ENCODE measurements at regions not wholly inside any gene's neighbourhood (a gene's known extent, or its start where the extent isn't known, plus 50 kb on each side); places are given as distances from the start of the nearest gene placed in this dataset.
"Not testable (repeated sequence)": the region's sequence is repeated elsewhere in the genome, so short reads cannot be mapped to it uniquely, and the experiment has no call there.

DNA sequence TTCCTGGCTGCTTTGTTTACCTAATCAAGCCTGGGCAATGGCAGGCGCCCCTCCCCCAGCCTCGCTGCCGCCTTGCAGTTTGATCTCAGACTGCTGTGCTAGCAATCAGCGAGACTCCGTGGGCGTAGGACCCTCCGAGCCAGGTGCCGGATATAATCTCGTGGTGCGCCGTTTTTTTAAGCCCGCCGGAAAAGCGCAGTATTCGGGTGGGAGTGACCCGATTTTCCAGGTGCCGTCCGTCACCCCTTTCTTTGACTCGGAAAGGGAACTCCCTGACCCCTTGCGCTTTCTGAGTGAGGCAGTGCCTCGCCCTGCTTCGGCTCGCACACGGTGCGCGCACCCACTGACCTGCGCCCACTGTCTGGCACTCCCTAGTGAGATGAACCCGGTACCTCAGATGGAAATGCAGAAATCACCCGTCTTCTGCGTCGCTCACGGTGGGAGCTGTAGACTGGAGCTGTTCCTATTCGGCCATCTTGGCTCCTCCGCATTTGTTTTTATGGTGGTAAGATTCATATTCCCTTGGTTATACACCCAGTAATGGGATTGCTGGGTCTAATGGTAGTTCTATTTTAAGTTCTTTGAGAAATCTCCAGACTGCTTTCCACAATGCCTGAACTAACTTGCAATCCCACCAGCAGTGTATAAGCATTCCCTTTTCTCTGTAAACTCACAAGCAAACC, 652.1 kb upstream of the LRFN5 start:
- not testable (repeated sequence) for DNase-seq (ENCODE audit: low read depth in 3 of 3, low spot score in 2 of 3)

DNA sequence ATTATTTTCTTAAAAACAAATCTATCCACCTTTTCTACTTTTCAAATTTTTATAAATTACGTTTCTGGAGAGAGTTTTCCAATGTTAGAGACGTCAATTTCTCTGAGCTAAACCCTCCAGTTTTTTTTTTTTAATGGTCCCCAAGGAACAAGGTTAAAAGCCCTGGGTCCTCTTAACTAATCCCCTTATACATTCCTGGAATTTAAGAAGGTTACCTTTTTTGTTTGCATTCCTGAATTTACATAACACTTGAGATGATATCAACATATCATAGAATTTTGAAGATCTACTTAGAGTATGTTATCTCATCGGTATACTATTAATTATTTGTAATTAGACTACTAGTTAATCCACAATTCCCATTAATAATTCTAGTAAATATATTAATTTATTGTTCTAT, 662.2 kb upstream of the LRFN5 start:
- DNase-seq (ENCODE audit: low read depth in 3 of 3, low spot score in 2 of 3) = no peak

DNA sequence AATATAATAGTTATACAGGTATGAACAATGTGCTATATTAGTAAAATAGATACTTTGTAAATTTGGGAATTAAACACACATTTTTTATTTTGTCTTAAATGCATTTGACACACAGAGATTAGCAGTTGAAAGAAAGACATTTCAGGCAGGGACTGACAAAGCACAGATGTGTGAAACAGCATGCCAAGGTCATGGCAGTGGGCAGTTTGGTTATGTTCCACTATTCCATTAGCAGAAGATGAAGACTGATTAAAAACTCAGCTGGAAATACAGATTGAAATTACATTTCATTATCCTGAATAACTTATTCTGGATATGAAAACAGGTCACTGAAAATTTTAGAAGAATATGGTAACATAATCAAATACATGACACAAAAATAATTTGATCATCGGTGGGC, 669.8 kb upstream of the LRFN5 start:
- DNase-seq (ENCODE audit: low read depth in 3 of 3, low spot score in 2 of 3) = no peak

DNA sequence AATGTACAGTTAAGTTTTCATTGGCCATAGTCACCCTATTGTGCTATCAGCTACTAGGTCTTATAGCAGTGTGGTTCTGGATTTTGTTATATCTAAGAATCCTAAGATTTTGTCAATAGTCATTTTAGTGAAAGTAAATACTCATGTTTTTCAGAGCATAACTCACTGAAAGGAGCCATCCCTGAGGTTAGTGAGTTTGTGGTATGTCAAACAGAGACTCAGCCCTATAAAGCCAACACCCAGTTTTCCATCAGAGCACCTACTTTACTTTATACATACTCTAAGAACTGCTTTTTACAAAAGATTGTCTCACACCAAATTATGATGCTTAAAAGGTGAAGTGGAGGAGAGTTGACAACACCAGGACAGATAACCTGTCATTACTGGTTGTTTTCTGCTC, 686.3 kb upstream of the LRFN5 start:
- no peak for DNase-seq (ENCODE audit: low read depth in 3 of 3, low spot score in 2 of 3)

DNA sequence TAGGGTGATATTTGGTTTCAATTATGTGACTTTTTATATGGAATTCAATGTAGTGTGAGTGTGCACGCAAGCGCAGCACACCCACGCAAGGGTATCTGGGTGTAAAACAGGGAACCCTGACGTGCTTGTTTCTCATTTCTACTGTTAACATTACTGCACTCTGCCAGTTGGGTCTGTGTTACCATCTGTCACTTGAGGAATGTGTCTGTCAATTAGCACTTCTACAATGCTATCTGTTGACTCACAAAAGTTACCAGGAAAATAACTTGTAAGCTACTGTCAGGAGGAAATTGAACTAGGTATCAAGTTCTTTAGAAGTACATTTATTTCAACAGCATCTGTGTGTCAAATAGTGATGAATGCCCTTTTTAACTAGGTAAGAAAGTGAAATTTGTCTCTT, 695.5 kb upstream of the LRFN5 start:
- no peak for DNase-seq (ENCODE audit: low read depth in 3 of 3, low spot score in 2 of 3)

DNA sequence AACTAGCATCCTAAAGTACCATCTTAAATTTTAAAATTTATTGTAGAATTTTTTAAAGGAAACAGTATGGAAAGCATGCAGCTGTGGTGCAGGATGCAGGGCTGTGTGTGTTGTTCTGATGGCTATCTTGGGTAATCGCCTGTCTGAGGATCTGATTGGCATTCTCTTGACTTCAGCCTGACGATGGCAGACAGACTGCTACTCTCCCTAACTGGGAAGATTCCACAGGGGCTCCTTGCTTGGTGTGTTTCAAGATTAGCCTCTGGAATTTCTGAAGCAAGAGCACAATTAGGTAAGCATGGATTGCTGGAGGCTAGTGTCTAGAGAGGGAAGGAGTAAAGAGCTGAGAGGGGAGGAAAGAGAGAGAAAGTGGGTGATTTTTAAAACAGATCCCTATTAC, 696.8 kb upstream of the LRFN5 start:
- no peak for DNase-seq (ENCODE audit: low read depth in 3 of 3, low spot score in 2 of 3)

DNA sequence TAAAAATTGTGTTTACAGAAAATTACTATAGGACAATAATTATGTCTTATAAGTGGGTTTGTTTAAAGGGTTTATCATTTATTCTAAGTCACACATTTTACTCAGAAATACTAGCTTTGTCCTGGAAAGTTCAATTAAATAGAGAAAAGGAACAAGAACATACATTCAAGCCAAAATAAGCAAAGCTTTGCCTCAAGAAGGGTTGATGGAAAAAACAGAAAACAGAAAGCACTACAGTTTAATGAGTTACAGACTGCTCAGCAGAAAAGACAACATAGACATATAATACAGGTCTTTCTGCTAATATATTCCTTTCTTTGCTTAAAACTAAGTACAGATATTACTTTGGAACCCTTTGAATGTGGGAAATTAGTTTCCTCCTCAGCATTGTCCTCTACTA, 703.0 kb upstream of the LRFN5 start:
- DNase-seq (ENCODE audit: low read depth in 3 of 3, low spot score in 2 of 3) = no peak

DNA sequence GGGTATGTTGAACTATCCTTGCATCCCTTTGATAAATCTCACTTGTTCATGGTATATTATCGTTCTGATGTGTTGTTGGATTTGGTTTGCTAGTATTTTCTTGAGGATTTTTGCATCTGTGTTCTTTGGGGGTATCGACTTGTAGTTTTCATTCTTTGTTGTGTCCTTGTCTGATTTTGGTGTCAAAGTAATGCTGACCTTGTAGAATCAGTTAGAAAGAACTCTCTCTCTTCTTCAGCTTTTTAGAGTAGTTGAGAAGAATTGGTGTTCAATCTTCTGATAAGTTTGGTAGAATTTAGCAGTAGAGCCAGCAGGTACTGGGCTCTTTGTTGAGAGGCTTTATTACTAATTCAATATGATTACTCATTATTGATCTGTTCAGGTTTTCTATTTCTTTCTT, 707.2 kb upstream of the LRFN5 start:
- no peak for DNase-seq (ENCODE audit: low read depth in 3 of 3, low spot score in 2 of 3)

DNA sequence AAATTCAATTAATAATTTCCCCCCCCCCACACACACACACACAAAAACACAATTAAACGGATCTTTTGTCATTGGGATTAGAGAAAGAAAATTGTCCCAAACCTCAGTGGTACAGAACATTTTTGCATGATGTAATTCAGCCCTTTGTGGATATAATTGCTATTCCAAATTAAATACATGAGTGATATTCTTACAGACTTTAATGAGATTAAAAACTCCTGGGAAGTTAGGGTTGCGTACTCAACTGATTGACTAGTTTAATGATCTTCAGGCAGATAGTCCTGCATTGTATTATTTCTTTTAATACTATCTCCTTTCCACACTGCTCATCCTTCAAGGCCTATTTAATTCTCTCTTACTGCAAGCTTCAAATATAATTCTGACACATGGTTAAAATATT, 711.8 kb upstream of the LRFN5 start:
- no peak for DNase-seq (ENCODE audit: low read depth in 3 of 3, low spot score in 2 of 3)

DNA sequence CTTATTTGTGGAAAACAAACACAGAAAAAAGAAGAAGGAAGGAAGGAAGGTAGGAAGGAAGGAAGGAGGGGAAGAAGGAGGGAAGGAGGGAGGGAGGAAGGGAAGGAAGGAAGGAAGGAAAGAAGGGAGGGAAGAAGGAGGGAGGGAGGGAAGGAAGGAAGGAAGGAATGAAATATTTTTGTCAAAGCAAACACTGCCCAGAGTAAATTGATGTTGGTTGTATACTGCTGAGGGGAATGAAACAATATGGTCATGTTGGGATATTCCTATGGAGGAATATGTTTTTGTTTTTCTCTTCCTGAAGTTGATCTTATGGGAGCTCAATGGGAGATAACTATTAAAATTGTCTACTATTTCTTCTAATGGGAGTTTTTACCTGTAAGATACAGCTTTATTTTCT, 717.5 kb upstream of the LRFN5 start:
- DNase-seq (ENCODE audit: low read depth in 3 of 3, low spot score in 2 of 3) = no peak

DNA sequence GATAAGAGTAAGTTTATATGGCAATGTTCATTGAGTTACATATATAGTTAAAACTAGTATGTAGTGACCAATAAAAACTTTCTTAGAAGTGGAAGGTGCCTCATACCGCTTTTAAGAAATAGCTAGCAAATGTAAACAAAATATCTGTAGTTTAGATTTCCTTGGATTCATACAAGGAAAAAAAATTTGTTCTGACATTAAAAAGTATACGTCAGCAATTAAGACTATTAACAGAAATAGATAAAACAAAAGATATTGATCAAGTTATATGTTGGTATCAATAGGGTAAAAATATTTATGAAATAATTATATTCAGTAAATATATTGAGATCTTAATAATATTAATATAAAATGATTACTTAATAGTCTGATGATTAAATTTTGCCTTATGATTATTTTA, 718.8 kb upstream of the LRFN5 start:
- DNase-seq (ENCODE audit: low read depth in 3 of 3, low spot score in 2 of 3) = no peak

DNA sequence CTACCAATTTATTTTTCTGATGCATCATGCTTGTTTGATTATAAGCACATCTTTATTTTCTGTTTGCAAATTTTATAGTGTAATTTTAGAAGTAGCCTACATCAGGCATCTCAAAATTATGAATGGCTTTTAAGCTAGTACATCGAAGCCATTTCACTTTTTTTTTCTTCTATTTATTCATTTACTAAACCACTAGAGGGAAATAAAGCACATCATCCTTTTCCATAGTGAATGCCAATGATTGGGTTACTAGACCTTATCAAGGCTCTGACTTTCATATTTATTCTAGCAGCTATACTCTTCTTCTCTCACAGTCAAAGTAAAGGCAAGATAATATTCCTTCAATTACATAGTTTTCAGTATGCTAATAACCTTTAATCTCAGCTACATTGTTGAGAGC, 736.4 kb upstream of the LRFN5 start:
- no peak for DNase-seq (ENCODE audit: low read depth in 3 of 3, low spot score in 2 of 3)

DNA sequence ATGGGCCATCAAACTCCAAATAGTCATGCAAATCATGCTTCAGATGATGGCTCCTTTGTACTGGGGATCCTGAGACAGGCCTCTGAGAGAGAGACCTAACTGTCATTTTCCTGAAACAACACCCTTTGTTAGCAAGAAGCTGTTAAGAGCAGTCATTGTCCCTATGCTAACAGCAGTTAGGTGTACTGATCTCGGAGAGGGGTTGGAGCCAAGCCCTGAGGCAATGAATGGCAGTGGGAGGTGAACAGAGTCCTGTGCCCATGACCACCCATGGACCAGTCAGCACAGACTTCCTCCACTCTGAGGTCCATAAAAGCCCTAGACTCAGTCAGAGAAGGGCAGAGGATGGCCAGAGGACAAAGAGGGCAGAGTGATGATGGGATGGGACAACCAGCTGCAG, 747.6 kb upstream of the LRFN5 start:
- no peak for DNase-seq (ENCODE audit: low read depth in 3 of 3, low spot score in 2 of 3)

DNA sequence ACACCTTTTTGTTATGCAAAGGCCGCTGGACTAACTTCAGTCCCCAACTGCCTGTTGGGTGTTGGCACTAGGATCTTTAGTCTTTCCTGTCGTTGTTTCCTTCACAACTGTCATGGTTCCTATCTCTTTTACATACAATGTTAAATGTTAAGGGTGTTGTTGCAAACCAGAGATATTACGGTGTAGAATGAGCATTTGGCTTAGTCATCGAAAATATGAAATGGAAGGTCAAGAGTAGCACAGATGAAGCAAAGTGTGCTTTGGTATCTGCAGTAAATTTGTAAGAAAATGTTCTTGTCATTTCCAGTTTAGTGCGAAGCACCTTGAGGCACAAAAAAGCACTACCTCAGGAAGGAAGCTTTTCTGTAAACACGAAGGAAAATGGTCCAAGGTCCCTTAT, 751.3 kb upstream of the LRFN5 start:
- no peak for DNase-seq (ENCODE audit: low read depth in 3 of 3, low spot score in 2 of 3)

DNA sequence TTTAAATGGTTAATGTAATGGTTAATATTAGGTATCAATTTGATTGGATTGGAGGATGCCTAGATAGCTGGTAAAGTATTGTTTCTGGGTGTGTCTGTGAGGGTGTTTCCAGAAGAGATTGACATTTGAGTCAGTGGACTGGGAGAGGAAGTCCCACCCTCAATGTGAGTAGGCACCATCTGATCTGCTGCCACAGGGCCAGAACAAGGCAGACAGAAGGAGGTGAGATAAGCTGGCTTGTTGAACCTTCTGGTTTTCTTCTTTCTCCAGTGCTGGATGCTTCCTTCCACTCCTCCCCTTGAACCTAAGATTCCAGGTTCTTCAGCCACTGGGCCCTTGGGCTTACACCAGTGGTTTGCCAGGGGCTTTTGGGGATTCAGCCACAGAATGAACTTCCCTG, 756.5 kb upstream of the LRFN5 start:
- no peak for DNase-seq (ENCODE audit: low read depth in 3 of 3, low spot score in 2 of 3)

DNA sequence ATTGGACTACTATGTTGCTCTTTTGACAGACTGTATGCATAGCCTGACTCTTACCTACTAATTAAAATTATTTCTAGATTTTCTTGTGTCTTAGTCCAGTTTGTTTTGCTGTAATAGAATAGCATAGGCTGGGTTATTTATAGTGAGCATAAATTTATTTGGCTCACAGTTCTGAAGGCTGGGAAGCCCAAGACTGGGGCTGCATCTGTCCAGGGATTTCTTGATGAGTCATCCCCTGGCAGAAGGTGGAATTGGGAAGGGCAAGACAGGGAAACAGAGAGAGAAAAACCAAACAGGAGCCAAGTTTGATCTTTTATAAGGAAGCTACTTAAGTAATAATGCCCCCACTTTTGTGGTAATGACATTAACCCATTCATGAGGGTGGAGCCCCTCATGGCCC, 759.2 kb upstream of the LRFN5 start:
- DNase-seq (ENCODE audit: low read depth in 3 of 3, low spot score in 2 of 3) = no peak

DNA sequence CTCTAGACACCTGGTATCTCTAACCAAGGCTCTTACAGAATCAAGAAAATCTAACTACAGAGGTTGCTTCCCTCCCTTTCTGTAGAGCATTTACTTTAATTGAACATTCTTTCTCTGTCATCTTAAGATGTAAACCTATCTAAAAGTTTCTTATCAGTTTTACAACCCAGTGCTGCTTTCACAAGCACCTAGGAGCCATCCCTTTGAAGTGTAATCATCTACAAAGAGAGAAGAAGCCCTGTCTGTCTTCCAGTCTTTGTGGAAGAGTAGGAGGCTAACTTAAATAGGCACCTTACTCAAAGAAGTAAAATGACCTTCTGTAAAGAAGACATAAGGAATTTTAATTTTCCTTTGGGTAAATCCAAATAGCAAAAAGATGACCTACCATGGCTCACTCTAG, 763.9 kb upstream of the LRFN5 start:
- DNase-seq (ENCODE audit: low read depth in 3 of 3, low spot score in 2 of 3) = no peak

DNA sequence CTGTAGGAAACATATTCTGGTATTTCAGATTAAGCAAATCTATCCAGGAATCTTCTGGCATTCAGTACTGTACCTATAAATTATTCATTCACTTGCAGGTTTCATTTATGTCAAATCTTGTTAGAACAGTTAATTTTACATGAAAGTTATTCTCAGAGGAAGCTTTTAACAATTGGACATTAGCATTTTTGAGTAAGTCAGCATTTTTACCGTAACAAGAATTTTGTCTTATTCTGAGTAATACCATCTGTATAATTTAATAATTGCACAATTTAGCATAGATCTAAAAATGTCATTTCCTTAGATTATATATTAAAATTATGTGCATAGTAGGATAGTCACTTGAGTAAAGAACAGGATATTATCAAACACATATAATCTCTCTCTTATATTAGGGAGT, 764.8 kb upstream of the LRFN5 start:
- no peak for DNase-seq (ENCODE audit: low read depth in 3 of 3, low spot score in 2 of 3)

DNA sequence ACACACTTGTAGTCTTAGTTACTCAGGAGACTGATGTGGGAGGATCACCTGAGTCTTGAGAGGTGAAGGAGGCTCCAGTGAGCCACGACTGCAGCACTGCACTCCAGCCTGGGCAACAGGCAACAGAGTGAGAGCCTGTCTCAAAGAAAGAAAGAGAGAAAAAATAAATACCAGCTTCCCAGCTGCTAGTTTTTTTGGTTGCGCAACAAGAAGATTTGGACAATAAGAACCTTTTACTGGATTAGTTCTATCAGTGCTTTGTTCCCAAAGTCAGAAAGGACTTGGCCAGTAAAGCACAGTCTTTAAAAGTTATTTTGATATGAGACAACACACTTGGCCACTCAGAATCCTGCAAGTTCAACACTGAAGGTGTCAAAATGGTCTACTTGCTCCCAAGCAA, 768.1 kb upstream of the LRFN5 start:
- DNase-seq (ENCODE audit: low read depth in 3 of 3, low spot score in 2 of 3) = no peak

DNA sequence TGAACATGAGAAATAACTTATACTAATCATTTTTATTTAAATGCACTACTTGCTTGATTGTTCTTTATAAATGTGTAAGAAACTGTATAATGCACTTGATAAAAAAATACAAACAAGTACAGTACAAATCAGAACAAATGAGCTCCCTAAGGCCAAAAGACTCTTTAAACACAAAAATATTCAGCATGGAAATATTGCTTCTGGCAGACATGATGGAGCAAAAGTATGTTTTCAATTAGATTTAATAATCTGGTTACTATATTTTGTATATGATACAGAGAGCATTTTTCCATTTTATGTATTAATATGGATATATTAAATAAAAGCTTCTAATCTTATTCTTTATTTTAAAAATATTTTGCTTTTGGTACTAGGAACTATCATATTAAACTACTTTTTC, 800.2 kb upstream of the LRFN5 start:
- DNase-seq (ENCODE audit: low read depth in 3 of 3, low spot score in 2 of 3) = no peak

DNA sequence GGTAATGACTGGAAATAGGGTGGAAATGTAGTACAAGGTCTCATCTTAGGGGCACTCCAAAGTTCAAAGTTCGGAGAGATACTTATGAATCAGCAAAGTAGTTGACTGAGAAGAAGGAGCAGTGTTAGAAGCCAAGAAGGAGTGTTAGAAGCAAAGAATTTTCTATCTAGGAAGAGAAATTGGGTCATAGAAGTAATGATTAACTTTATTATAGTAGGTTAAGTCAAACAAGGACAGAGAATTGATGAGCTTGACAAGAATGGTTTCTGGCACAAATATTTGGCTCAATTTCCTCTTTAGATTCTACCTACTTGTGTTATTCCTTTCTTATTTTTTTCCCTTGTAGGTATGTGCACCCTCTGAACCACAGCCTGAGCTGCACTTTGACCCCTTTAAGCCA, 810.5 kb upstream of the LRFN5 start:
- no peak for DNase-seq (ENCODE audit: low read depth in 3 of 3, low spot score in 2 of 3)

DNA sequence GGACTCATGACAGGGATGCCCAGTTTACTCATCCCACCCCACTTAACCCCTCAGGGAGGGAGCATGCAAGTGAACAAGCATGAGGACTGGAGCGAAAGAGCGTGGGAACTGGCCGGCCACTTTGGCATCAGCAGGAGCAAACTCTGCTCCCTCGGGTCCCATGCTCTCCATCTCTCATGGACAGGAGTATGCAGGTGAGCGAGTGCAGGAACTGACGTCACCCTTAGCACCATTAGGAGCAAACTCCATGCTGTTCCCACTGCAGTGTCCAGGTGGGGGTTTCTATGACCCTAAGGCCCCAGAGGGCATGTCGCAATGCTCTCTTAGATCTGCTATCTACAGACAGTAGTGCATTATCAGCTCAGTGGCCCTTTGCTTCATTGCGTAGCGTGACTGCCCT, 821.8 kb upstream of the LRFN5 start:
- DNase-seq (ENCODE audit: low read depth in 3 of 3, low spot score in 2 of 3) = no peak

DNA sequence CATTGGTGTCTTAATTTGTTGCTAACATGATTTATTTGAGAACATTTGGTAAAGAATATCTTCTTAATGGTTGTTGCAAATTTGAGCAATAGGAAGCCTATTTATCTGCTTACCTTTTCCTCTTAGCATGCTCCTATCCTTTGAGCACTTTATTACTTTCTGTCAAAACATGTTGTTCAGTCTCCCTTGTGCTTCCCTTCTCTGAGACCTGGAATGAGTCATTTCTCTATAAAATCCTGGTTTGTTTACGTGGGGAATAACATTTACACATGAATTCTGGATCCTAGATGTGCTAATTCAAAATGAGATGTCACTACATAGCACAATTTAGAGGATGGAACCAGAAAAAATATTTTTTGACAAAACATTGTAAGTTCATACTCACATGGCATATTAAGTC, 844.0 kb upstream of the LRFN5 start:
- no peak for DNase-seq (ENCODE audit: low read depth in 3 of 3, low spot score in 2 of 3)

DNA sequence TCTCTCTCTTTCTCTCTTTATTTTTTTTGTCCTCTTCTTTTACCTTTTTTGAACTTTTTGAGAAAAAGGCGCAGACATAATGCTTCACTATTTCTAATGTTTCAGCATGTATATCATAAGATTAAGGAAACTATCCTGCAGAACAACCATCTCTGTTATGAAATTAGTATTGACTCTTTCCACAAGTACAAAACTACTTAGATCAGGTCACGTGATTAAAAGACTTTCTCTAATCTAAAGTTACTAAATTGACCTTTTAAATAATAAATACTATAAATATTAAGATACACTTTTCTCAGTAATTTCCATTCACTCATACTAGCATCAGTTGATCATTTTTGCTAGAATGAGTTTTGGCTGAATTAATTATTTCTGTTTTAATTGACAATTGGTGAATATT, 844.5 kb upstream of the LRFN5 start:
- no peak for DNase-seq (ENCODE audit: low read depth in 3 of 3, low spot score in 2 of 3)

Measured in right renal cortex interstitium (tissue), 3 donors.